Left hindlimb (tissue), 1 donor: ENCODE measurements at regions not wholly inside any gene's neighbourhood (a gene's known extent, or its start where the extent isn't known, plus 50 kb on each side); places are given as distances from the start of the nearest gene placed in this dataset.

Source experiments
- DNase-seq: peaks from one replicate; pipeline ENCODE4 v3.0.0-alpha.2; 2018

DNA sequence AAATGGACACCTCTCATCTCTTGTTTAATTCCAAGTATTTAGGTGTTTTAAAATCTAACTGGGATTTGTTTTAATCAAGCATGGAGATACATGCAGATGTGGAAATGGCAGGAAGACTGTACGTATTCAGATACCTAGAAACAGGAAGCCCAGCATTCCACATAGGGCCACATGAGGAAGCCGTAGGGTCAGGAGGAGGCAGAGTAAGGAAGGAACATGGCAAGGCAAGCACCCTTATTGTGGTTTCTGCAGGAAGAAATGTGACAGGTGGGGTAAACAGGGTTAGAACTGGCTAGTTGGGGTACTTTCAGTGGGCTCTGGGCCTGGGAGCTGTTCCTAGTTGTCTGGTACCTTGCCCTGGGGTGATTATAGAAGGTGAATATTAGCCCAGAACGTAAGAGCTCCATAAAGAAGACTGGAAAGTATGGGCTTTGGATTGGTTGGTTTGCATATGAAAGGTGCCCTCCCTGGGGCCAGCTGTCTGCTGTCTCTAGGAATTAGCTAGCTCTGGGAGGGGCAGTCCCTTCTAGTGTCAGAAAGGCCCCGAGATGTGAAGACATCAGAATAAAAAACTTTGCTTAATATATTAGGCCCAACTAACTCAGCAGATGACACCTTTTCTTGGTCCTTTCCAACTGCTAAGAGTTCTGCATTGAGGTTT is 107.7 kb upstream of the CADPS start:
- DNase-seq: no peak

DNA sequence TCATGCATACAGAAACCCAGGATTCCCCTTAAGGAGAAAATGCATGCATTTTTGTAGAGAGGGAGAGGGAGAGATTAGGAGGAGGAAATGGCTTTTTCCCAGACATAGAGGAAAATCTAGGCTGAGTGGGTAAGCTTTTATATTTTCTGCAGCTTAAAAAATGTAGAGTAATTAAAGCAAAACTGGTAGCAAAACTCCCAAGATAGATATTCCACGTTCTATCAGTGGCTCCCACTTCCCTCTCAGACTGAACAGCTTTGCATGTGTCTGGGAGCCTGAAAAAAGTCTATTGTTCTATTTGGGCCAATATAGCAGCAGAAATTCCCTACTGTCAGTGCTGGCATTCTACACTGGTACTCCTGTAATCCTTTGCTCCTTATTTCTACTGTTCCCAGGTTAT is 110.8 kb upstream of the CADPS start:
- no peak for DNase-seq

DNA sequence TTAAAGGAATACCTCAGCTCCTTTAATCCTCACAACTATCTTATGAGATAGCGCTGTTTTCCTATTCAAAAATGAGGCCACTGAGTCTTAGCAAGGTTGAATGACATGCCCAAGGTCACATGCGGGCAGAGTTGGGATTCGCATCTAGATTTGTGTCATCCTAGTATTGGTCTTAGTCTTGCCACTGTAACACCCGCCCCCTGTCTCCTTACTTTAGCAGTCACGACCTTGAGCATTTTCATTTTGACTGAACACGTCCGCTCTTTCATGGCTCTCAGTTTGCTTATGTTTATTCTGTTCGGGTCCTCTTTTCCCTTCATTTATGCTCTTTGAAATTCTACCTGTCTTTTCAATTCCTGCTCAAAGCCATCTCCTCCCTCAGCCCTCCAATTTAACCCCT is 112.5 kb upstream of the CADPS start:
- no peak for DNase-seq

DNA sequence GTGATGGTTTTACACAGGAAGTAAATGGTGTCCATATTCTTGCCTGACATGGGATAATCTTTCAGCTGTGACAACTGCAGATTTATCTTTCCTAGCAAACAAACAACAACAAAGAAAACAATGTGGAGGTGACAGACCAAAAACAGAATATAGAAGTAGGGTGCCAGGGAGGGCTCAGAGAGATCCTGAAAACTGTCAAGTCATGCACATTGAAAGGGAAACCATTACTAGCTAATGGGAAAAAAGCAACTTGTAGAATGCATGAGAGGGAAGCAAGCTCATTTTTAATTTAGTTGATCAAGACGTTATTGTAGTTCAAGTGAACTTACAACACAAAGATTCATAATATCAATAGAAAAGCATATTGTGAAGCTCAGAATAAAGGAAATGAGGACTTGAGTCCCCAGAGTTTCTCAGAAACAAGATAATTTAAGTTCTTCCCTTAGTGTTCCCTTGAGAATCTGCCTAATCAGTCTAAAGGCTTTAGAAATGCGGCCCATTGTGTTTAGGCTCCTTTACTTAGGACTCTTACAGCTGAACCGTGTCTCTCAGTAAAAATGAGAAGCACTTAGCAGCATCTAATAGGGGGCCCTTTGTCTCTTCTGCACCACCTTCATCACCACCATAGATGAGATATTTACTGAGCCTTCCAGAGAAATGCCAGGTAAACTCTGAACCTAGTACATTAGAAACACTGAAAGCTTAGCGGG is 115.6 kb upstream of the CADPS start:
- no peak for DNase-seq

DNA sequence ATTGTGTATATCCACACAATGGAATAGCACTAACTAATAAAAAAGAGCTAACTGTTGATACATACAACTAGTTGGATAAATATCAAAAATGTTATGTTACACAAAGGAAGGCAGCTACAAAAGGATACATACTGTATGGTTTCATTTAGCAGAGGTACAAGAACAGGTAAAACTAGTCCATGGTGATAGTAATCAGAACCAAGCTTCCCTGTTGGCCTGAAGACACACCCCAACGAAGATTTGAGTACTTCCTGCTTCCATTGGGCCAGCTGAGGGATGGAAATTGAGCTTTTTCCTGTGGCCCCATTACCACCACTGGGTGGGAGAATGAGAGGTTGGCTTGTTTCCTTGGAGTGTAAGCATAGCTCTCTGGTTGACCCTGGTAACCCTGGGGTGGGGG is 117.3 kb upstream of the CADPS start:
- no peak for DNase-seq

DNA sequence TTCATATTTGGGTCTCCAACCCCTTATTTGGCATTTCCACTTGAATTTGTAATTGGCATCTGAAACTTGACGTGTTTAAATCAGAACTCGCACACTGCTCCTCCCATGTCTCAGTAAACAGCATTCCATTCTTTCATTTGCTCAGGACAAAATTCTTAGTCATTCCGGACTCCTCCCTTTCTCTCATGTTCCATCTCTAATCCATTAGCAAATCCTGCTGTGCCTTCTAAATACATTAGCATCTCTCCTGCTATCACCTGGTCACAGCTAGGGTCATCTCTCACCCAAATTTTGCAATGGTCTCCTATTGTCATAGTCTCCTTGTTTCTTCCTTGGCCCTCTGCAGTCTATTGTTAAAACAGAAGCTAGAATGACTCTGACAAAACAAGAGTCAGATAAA is 119.9 kb upstream of the CADPS start:
- DNase-seq: no peak

DNA sequence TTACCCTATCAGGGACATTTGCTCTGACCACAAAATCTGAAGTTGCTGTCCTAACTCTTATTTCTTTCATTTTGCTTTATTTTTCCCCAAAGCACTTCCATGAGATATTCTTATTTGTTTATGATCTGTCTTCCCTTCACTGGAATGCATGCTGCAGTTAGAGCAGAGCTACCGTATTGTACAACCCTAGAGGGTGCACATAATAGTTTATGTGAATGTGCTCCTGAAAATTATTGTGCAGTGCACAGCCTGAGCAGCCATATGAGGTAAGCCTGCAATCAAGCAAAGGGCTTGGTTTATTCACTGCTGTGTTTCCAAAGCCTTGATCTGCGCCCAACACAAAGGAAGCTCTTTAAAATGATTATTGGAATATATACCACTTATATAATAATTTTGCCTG is 120.3 kb upstream of the CADPS start:
- no peak for DNase-seq

DNA sequence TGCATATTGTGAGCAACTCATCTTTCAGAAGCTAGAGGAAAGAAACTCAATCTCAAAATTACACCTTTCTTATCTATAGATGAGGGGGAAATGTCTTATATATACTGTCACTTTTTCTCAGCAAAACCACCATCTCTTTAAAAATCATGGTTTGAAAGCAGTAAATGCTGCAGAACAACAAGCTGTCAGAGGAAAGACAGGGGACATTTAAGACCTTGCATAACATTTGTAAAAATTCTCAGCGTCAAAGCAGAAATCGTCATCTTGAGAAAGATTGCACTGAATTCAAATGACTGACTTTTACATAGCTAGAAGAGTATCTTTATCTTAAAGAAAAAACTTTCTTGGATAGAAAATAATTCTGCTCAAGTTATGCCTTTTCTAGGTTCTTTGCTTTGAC is 122.2 kb upstream of the CADPS start:
- DNase-seq: no peak

DNA sequence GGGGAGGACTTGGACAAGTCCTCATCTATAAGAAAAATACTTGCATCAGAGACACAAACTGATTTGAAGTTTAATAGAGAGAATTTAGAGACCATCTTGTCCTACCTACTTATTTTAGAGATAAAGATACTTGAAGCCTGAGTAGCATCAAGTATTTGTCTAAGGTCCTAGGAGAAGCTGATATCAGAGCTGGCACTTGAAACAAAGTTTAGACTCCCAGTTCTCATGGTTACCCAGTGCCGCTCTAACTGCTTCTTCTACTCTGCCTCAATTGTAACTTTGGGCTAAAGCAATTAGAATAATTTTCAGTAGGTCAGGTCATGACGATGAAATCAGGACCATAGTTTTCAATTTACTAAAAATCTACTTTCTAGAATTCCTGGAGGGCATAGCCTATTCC is 123.9 kb upstream of the CADPS start:
- no peak for DNase-seq

DNA sequence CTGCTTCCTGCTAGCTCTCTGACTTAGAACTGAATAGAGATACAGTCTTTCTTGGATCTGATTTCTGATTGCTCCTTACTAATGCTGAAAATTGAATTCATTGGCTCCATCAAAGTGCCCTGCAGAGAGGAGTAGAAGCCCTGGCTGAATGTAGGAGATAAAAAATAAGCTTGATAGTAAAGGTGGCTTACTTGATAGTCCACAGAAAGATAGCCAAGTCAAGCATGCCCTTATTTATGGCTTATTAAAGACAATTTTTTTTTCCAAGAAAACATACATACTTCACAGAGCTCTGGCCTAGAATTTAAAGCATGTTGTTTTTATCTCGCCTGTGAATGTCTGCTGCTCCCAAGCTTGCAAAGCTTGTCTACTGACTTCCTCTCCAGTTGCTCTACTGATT is 124.6 kb upstream of the CADPS start:
- DNase-seq: no peak

DNA sequence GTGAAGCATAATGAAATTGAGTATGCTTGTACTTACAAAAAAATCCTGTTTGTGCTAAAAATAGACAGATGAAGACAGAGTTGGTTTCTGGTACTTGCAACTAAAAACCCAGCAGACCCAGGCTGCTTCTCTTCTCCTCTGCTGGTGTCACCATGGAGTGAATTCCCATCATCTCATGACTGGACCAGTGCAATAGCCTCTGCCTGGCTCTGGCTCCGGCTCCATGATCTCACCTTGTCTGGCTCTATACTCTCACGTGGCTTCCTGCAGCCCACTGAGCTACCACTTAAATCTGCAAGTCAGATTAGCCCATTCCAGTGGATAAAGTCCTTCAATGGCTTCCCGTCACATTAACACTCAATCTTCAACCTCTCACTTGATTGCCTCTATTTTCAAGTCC is 129.2 kb upstream of the CADPS start:
- DNase-seq: no peak

DNA sequence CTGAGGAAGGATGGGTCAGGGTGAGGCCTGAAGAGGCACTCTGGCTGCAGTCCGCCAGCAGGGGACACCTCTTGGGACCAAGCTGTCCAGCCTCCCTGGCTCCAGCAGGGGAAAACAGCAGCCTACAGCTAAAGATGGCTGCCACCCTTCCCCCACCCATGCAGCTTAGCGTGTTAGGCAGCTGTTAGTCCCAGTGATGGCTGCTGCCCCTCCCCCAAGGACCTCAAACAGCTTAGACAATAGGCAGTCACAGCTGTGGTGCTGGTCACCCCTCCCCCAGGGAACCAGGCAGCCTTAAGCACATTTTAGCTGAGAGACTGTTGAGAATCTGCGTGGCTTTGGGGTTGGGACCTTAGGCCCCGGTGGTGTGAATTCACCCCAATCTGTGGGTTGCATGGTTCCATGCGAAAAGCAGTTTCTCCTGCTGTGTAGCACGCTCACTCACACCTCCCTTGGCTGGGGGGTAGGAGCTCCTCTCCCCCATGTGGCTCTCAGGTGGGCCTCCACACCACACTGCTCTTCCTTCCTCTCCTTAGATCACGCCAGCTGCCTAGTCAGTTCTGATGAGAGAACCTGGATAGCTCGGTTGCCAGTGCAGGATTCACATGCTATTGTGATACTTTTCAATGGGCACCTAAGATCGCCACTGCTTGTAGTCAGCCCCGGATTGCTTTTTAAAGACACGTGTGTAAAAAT is 140.5 kb upstream of the CADPS start:
- DNase-seq: peak; percentile 33

DNA sequence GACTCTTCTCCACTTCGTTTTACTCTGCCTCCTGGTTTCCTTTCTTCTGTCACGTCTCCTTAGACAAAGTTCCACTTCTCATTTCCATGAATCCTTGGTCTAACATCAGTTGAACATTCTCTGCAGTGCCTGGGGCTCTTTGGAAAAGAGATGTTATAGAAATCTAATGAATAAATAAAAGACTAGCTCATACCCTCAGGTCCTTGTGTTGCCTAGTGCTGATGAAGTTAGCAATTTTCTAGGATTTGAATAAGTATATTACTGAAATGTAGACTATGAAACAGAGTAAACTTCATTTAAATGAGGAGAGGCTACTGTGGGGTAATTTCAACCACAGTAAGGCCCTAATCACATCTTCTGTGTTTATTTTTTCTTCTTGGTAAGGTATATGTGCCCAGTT is 146.9 kb upstream of the CADPS start:
- no peak for DNase-seq

DNA sequence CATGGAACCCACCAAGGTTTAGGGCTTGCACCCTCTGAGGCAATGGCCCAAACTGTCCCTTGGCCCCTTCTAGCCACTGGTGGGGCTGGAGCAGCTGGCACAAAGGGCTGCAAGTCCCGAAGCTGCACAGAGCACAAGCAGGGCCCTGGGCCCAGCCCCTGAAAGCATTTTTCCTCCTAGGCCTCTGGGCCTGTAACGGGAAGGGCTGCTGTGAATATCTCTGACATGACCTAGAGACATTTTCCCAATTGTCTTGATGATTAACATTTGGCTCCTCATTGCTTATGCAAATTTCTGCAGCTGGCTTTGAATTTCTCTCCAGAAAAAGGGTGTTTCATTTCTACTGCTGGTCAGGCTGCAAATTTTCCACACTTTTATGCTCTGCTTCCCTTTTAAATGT is 151.5 kb upstream of the CADPS start:
- DNase-seq: no peak

DNA sequence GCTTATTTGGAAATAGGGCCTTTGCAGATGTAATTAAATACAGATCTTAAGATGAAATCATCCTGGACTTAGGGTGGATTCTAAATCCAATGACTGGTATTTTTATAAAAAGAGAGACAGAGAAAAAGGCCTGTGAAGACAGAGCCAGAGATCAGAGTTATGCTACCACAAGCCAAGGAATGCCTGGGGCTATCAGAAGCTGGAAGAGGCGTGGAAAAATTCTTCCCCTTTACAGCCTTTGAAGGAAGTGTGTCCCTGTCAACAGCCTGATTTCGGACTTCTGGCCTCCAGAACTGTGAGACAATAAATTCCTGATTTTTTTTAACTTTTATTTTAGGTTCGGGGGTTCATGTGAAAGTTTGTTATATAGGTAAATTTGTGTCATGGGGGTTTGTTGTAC is 154.1 kb upstream of the CADPS start:
- no peak for DNase-seq

DNA sequence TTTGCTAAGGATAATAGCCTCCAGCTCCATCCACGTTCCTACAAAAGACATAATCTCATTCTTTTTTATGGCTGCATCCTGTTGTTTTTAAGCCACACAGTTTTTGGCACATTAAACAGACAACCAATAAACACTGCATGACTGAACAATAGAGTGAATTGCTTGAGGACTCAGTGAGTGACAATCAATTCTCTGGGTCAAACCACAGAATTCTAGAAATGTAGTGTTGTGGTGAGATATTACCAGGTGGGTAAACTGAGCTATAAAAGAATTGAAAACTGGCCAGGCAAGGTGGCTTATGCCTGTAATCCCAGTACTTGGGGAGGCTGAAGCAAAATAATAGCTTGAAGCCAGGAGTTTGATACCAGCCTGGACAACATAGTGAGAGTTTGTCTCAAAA is 154.7 kb upstream of the CADPS start:
- no peak for DNase-seq

DNA sequence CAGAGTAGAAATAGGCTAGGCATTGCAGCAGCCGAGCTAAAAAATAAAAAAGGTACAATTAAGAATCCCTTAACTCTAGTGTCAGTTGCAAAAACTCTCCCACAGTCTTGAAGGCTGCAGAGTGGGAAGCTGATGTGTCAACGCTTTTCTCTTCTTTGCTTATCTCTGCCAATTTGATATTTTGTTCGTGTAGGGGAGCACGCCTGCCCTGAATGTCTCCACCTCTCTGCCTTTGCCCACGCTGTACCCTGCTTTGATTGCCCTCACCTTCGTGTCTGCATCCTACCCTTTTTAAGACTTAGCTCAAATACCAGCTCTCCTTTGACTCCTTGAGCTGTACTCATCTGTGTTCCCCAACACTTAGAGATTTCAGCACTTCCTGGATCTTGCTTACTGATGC is 155.4 kb upstream of the CADPS start:
- DNase-seq: no peak

DNA sequence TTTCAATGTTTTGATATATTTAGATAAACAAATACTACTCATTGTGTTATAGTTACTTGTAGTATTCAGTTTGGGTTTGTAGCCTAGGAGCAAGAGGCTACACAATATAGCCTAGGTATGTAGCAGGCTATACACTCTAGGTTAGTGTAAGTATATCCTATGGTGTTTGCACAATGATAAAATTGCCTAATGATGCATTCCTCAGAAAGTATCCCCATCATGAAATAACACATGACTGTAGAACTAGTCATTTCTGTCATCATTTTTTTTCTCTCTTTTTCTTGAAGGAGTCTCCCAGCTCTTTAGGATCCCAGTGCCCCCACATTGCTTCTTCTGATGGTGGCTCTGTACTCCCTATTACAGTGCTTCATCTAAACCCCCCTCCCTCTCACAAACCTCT is 157.7 kb upstream of the CADPS start:
- DNase-seq: no peak

DNA sequence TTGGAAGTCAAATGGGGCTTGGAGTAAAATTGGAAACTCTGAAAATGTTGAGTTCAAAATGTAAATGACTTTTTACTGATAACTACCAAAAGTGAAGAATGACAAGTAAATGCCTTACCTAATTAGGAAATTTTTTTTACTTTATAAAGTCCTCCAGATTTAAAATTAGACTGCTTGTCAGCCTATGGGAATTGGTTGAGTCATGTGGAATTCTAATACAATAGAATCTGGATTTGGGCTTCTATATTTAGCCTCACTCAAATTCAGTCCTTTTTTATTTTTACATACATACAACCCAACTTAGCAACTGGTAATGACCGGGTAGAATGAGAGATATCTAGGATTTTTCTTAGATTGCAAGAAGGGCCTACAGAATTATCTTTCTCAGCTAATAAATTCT is 158.9 kb upstream of the CADPS start:
- DNase-seq: no peak

DNA sequence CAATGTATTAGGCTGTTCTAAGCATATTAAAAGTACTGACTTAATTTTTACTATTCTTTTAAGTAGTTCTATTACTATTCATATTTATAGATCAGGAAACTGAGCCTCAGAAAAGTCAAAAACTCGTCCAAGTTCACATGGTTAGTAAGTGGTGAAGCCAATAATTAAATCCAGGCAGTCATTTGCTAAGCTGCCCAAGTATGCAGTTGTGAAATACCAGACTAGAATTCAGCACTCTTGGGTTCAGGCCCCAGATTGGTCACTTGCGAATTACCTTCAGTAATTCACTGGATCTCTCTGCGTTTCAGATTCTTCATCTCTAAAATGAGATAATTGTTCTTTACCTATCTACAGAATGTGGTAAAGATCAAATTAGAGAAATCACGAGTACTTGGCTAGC is 161.9 kb upstream of the CADPS start:
- no peak for DNase-seq

DNA sequence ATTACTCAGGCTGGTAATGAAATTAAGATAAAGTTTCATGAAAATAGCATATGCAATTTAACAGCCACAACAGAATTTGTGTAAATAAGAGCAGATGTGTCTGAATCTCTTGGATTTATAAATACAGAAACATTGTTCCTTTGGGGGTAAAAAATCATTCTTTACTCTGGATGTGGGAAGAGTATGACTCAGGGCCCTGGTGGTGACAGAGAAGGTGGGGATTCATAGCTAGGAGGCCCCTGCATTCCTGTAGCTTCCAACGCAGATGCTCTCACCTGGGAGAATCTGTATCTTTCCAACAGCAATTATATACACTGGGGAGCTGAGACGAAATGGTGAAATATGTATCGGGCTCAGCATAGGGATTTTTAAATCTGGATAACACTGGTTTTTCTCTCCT is 167.6 kb upstream of the CADPS start:
- DNase-seq: no peak

DNA sequence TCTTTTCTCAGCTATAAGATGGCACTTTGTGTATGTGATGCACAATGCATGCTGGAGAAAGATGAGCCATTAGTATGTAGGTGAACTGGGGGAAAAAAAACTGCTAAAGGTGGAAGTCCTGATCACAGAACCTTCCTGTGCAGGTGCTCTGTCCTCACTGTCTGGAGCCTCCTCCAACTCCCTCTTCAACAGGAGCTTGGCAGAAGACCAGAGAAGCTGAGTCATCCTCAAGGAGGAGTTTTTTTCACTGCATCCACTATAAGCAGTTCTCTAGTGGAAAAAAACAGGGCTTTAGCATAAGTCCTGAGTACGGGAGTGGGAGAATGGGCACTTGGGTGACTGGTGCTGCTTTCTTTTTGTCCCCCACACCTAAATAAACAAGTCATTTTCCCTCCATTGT is 168.4 kb upstream of the CADPS start:
- no peak for DNase-seq

DNA sequence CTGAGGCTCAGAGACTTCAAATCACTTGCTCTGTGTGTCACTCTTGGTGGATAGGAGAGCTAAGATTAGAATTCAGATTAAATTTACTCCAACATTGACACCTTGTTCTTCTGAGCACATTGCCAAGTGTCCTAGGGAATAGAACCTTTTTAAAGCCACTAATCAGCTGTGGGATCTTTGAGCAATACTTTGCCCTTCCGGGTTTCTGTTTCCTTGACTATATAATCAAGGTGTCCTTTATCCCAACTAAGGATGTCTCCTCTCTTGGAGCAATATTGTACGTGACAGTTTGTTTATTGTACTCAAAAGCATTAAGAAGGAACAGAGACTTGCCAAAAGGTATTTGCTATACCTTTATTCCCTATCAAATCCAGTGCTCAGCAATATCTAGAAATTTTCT is 170.9 kb upstream of the CADPS start:
- no peak for DNase-seq

DNA sequence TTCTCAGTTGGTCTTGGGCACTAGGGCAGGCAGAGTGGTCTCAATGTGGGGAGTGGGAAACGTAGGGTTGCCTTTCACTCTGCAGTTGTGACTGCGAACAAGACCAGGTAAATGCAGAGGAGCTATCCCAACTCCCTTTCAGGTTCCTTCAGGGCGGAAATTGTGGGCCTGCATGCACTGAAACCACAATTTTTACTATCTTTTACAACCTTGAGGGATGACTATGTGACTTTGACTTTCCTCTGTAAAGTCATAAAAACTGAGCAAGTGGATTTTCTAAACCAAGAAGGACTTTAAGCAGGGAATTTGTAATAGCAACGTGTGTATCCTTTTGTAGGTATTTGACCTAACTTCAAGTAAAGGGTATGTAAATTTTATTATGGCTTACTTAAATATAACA is 171.4 kb upstream of the CADPS start:
- DNase-seq: no peak

DNA sequence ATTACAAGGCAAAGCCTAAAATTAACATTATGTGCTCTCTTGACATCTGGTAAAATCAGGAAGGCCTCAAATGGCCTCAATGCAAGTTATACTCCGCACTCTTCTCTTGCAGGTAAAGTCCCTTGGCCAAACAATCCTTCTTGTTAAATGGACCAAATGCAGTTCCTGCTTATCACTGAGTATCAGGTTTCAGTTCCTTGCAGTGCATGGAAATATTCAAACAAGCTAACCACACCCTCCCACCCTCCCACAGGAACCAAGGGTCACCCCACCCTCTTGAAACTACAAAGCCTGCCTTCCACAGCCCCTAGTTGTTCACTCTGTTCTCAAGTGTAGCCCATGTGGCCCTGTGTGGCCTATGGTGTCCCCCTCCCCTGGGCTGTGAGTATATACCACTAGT is 171.9 kb upstream of the CADPS start:
- no peak for DNase-seq
